A673 (cell line): ENCODE measurements at regions not wholly inside any gene's neighbourhood (a gene's known extent, or its start where the extent isn't known, plus 50 kb on each side); places are given as distances from the start of the nearest gene placed in this dataset.
A peak's percentile ranks its signal among the peaks of the same experiment; 100 is the strongest.

Source experiments
- BruUV-seq: library from RNA; stranded (reverse); fragments of 400-500 nt; replicated peaks from 2 replicates; lab custom pipeline; 2021; lab: Mats Ljungman, UMichigan
- CTCF ChIA-PET: fragments of 300-600 bp; sonication (Branson Sonifier 250); formaldehyde crosslinking; loops from one replicate; lab custom pipeline; 2022; ENCODE audit warnings: antibody characterized with exemption; lab: Charles Lee
- POLR2A ChIA-PET: fragments of 300-600 bp; sonication (Branson Sonifier 250); formaldehyde crosslinking; loops from one replicate; lab custom pipeline; 2022; ENCODE audit warnings: antibody characterized with exemption; ENCODE audit not compliant: low non-redundant PET; lab: Charles Lee
- DNase-seq: peaks from one replicate; pipeline ENCODE4 v3.0.0-alpha.2; 2015; ENCODE audit warnings: low spot score
- H3K27ac ChIP-seq: fragments of 200-600 bp; sonication (generic); 2 replicates; pipeline ENCODE4 v1.5.1; 2016; ENCODE audit warnings: mixed run types, low read depth, mild to moderate bottlenecking, mixed read lengths, antibody characterized with exemption, low read length; ENCODE audit not compliant: poor library complexity, severe bottlenecking
- H3K27me3 ChIP-seq: fragments of 200-600 bp; sonication (generic); replicated peaks from 2 replicates; pipeline ENCODE4 v1.6.1; 2017; ENCODE audit warnings: mixed run types, low read depth, mild to moderate bottlenecking, mixed read lengths, antibody characterized with exemption, low read length; ENCODE audit not compliant: insufficient read depth, poor library complexity
- H3K36me3 ChIP-seq: fragments of 200-600 bp; sonication (generic); 2 replicates; pipeline ENCODE4 v1.6.1; 2016; ENCODE audit warnings: mixed run types, mild to moderate bottlenecking, mixed read lengths, antibody characterized with exemption, low read length; ENCODE audit not compliant: insufficient read depth, poor library complexity, severe bottlenecking
- H3K4me1 ChIP-seq: fragments of 200-600 bp; sonication (generic); 2 replicates; pipeline ENCODE4 v1.6.1; 2017; ENCODE audit warnings: mixed run types, mild to moderate bottlenecking, mixed read lengths, antibody characterized with exemption, low read length; ENCODE audit not compliant: insufficient read depth, poor library complexity, severe bottlenecking
- H3K4me3 ChIP-seq: fragments of 200-600 bp; sonication (generic); 2 replicates; pipeline ENCODE4 v1.5.1; 2016; ENCODE audit warnings: low read depth, mixed run types, mild to moderate bottlenecking, mixed read lengths, low read length; ENCODE audit not compliant: poor library complexity, severe bottlenecking
- H3K9me3 ChIP-seq: fragments of 200-600 bp; sonication (generic); 2 replicates; pipeline ENCODE4 v1.6.1; 2016; ENCODE audit warnings: mixed run types, low read depth, mild to moderate bottlenecking, mixed read lengths, antibody characterized with exemption, low read length; ENCODE audit not compliant: poor library complexity, severe bottlenecking
- CTCF ChIP-seq: fragments of 300-800, 200-600 bp; sonication (generic); conservative IDR thresholded peaks from 2 replicates; pipeline ENCODE4 v1.5.1; 2017; ENCODE audit warnings: low read depth, mild to moderate bottlenecking, antibody characterized with exemption, low read length, moderate library complexity, mixed read lengths
- EZH2 ChIP-seq: fragments of 200-600 bp; sonication (generic); IDR thresholded peaks from 2 replicates; pipeline ENCODE4 v1.6.1; 2017; ENCODE audit warnings: borderline replicate concordance, low read depth, mild to moderate bottlenecking, mixed read lengths, antibody characterized with exemption, low read length; ENCODE audit not compliant: poor library complexity, severe bottlenecking
- intact Hi-C: fragments of 100-400 bp; cut with micrococcal nuclease; formaldehyde crosslinking; loops from one replicate; pipeline ENCODE4 v1.10.0; 2022; ENCODE audit not compliant: unreplicated experiment

DNA sequence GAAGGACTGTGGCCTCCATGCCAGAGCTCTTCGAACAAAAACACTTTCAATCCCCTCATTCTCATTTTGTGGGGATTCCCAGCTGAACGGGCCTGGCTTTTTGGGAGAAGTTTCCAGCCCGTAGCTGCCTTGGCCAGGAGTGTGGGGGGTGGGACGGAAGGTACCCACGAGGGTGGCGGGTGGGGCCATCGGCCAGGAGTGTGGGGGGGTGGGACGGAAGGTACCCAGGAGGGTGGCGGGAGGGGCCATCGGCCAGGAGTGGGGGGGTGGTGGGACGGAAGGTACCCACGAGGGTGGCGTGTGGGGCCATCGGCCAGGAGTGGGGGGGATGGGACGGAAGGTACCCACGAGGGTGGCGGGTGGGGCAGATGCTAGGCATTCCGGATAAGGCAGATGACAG lies 71.7 kb upstream of the ZBTB18 start:
- DNase-seq: no peak
- intact Hi-C loops: no loop called here
- Histone ChIP-seq H3K27ac (no peak overlapping the region), H3K4me1 (peaks cover 2% of the 10 kb centered on the region), H3K4me3 (no peak overlapping the region), H3K9me3 (no peaks in the 10 kb centered on the region), H3K36me3 (no peaks in the 10 kb centered on the region), H3K27me3 (no peaks in the 10 kb centered on the region)
- no TSS peak for BruUV-seq
- ChIA-PET POLR2A (no interaction called here), CTCF (no interaction called here)
- TF ChIP-seq EZH2 (no peak), CTCF (no peak)

DNA sequence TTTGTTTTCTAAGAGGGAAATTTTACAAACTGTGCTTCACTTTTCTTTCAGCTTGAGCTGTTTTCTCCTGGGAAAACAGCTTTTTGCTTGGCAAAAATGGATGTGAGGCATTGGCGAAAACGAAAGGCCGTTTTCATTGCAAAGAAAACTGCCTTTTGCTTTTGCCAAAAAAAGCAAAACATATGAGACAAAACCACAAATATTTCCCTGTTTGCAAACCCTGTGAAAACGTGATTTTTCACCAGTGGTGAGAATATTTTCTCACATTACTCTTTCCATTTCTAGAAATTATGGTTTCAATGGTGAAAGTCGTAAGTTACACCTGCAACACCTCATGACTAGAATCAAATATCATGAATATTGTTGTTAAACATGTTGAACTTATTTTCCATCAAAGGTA lies 74.0 kb upstream of the ZBTB18 start:
- H3K27ac ChIP-seq: no peak overlapping the region
- no peak for DNase-seq
- CTCF ChIA-PET: no interaction called here
- no peaks in the 10 kb centered on the region for H3K36me3 ChIP-seq
- POLR2A ChIA-PET: no interaction called here
- peaks cover 20% of the 10 kb centered on the region for H3K4me1 ChIP-seq
- H3K27me3 ChIP-seq: no peaks in the 10 kb centered on the region
- no TSS peak for BruUV-seq
- intact Hi-C loops: no loop called here
- TF ChIP-seq CTCF (no peak), EZH2 (no peak)
- no peaks in the 10 kb centered on the region for H3K9me3 ChIP-seq
- H3K4me3 ChIP-seq: no peak overlapping the region

- H3K27me3 ChIP-seq: no peaks in the 10 kb centered on the region
- H3K36me3 ChIP-seq: no peaks in the 10 kb centered on the region
- H3K9me3 ChIP-seq: no peaks in the 10 kb centered on the region
- ChIA-PET CTCF (no interaction called here), POLR2A (no interaction called here)
- TF ChIP-seq CTCF: no peak
- TF ChIP-seq EZH2: no peak
- no TSS peak for BruUV-seq
- DNase-seq: peak; percentile 66
- no peak overlapping the region for H3K27ac ChIP-seq
- intact Hi-C loops: no loop called here
- H3K4me1 ChIP-seq: peaks cover 33% of the 10 kb centered on the region
- H3K4me3 ChIP-seq: no peak overlapping the region
Measured at GRCh38 chr1:243974451-243975292, 76.4 kb upstream of the ZBTB18 start.
